ENCODE measurements at regions not wholly inside any gene's neighbourhood (a gene's known extent, or its start where the extent isn't known, plus 50 kb on each side); places are given as distances from the start of the nearest gene placed in this dataset.

GRCh38 chrX:124862301-124862700 is 457.4 kb upstream of the TEX13C start:
- DNase-seq = no peak

DNA sequence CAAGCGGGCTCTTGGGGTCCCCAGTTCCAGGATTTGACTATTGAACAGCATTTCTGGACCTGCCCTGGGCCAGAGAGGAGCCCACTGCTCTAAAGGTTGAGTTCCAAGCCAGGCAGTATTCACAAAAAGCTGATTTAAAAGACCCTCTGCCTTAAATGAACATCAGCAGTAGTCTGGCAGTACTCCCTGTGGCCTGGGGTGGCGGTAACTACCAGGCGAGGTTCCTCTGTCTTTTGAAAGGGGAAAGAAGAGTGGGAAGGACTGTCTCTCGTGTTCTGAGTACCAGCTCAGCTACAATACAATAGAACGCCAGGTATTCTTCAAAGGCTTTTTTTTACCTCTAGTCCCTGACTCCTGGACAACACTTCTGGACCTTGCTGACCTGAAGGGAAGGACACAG is 456.4 kb upstream of the TEX13C start:
- no peak for DNase-seq

- DNase-seq = no peak
Measured at GRCh38 chrX:124887572-124887971, 432.1 kb upstream of the TEX13C start.

DNA sequence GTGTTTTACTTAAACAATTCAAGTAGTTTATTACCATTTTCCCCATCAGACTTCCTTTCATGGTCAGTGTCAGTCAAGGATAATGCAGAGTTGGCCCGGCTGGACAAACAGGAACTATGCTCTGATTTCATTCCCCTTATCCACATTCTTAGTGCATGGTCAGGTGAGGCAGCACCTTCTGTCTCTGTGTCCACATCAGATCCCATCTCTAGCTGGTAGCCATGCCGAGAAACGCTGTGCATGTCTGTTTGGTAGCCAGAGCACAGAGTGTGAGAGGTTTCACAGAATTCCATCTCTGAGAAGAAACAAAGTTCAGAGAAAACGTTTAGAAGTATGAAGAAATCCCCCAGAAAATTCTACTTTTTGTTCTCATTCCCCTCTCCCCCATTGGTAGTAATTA is 423.7 kb upstream of the TEX13C start:
- no peak for DNase-seq

GRCh38 chrX:124902953-124903352 is 416.7 kb upstream of the TEX13C start:
- DNase-seq = no peak

- DNase-seq = no peak
Measured at GRCh38 chrX:124910611-124911010, 409.1 kb upstream of the TEX13C start.

GRCh38 chrX:124917011-124917410 is 402.7 kb upstream of the TEX13C start:
- DNase-seq = no peak

DNA sequence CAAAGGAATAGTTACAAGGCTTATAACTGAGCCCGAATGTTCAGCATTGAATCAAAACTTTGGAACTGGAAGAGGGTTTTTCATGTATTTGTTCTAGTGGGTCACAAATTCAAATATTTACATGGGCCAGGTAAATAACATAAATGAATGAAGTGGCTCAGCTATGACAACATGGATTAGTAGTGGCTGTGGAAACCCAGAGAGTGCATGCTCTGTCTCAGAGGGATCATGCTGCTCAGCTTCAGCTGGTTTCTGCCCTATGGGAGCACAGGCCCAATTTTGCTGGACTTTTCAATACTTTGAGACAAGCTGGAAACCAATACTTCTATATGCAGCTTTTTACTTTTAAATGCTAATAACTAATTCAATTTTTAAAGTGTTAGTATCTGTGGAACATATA is 394.0 kb upstream of the TEX13C start:
- DNase-seq = no peak

DNA sequence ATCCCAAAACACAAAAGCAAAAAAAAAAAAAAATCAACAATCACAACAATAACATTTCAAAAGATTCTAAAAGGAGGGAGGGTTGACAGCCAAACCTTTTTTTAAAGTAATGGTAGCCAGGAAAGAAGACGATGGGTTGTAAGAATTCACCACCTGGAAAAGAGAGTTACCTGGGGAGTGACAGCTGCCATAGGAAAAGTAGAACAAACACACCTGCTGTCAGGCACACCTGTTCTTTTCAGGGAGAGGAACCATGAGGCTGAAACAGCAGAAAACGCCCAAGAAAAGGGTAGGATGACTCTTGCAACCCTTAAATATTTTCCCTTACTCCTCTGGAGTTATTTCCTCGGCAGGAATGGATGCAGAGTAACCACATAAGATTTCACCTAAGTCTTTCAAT is 388.4 kb upstream of the TEX13C start:
- no peak for DNase-seq

GRCh38 chrX:124931958-124932357 is 387.7 kb upstream of the TEX13C start:
- no peak for DNase-seq

GRCh38 chrX:124938715-124939114 is 381.0 kb upstream of the TEX13C start:
- DNase-seq = no peak

DNA sequence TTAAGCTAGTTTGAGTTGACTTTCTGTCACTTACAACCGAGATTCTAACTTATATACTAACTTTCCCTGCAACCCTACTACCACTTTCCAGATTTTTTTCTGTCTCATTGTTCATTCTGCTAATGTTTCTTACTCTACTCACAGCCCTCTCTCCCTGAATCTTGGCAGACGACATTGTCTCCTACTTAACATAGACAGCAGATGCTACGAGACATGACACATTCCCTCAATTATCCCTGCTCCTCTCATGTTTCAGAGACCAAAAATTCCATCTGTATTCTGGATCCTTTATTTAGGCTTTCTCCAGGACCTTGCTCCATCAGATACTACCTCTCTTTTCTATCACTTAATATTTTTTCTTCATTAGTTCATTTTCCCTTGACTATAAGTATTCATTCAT is 379.1 kb upstream of the TEX13C start:
- DNase-seq = no peak

GRCh38 chrX:124954402-124954801 is 365.3 kb upstream of the TEX13C start:
- no peak for DNase-seq

DNA sequence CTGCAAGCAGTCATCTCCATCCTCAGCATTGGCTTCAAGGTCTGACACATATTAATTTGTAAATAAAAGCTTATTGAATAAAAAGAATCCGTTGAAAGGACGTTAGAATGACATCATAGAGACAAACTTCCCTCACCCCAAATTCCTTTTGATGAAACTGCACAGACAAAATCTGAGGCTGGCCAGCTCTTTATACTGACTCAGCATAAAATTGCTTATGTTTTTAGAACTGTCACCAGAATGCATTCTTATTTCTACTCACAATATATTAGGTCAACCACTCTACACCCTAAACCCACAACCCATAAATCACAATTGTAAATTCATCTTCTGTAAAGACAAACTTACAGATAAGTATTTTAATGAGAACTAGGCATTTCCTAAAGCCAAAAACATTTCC is 359.2 kb upstream of the TEX13C start:
- DNase-seq = no peak

GRCh38 chrX:124963717-124964116 is 356.0 kb upstream of the TEX13C start, which contains the start of gene TENM1:
TENM1 (minus strand) TSS chrX:124963817.
- no peak for DNase-seq

- no peak for DNase-seq
Measured at GRCh38 chrX:124975456-124975855, 344.2 kb upstream of the TEX13C start.

GRCh38 chrX:124981420-124981819 is 338.3 kb upstream of the TEX13C start:
- no peak for DNase-seq

- DNase-seq = no peak
Measured at GRCh38 chrX:124984140-124984813, 335.4 kb upstream of the TEX13C start.

GRCh38 chrX:124986284-124986683 is 333.4 kb upstream of the TEX13C start:
- DNase-seq = no peak

DNA sequence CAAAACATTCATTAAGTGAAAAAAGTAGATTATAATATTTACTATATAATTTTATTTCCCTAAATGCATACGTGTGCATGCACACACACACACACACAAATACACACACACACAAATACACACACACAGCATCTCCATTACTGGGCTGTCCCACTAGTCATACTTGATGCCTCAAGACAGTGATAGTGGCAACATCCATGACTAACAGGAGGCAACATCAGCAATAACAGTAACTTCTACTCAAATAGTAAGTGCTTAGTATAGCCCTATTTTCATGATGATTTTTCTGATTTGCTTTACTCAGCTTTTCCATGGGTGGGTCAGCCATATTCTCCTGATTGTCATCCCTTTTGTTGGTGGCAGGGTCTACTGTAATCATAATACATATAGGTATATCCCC is 325.9 kb upstream of the TEX13C start:
- no peak for DNase-seq

DNA sequence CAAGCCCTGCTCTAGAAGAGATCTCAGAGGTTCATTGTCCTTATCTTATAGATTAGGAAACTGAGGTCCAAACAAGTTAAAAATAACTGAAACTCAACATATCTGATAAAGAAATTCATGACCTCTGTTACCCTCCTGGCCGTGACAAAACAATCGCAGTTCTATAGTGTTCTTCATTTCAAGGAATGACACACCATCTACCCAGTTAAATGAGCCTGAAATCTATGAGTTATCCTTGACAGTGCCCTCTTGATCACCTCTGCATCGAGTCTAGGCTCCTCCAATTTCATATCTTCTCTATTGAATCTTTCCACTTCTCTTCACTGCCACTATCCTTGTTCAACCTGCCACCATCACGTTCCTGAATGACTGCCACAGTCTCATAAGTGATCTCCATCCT is 325.3 kb upstream of the TEX13C start:
- no peak for DNase-seq

GRCh38 chrX:125003746-125004446 is 315.8 kb upstream of the TEX13C start:
- DNase-seq = no peak

DNA sequence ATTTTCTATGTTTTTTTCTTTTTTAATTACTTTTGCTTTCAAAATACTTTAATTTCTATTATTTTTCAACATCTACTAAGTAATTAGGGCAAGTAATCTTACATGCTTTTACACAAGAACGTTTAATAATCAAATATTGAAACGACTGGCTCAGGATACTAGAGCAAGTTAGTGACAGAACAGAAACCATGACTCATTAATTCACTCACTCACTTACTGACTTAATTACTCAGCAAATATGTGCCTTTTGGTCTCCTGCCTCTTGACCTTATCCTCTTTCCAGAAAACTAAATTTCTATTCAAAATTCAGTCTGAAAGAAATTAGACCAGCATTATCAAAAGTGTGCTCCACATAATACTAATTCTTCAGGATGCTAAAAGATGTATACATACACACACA is 314.9 kb upstream of the TEX13C start:
- DNase-seq = no peak

DNA sequence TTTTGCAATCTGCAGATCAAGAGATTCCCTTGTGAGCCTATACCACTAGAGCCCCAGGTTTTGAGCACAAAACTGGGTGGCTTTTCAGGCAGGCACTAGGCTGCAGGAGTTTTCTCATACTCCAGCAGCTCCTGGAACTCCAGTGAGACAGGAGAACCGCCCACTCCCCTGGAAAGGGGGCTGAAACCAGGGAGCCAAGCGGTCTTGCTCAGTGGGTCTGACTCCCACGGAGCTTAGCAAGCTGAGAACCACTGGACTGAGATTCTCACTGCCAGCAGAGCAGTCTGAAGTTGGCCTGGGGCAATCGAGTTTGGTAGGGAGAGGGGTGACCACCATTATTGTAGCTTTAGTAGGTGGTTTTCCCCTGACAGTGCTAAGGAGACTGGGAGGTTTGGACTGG is 313.8 kb upstream of the TEX13C start:
- no peak for DNase-seq

DNA sequence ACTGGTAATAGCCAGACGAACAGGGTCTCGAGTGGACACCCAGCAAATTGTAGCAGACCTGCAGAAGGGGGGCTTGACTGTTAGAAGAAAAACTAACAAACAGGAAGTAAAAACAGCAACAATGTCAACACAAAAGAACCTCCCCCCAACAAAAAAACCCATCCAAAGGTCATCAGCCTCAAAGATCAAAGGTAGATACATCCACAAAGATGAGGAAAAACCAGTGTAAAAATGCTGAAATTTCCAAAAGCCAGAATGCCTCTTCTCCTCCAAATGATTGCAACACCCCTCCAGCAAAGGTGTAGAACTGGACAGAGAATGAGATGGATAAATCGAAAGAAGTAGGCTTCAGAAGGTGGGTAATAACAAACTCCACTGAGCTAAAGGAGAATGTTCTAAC is 313.0 kb upstream of the TEX13C start:
- DNase-seq = no peak

Data from activated naive CD4-positive, alpha-beta T cell treated with Interleukin-2 at 50 U/mL for 16 hours (primary cell).